Tibial artery (tissue), 4 donors: ENCODE measurements at regions not wholly inside any gene's neighbourhood (a gene's known extent, or its start where the extent isn't known, plus 50 kb on each side); places are given as distances from the start of the nearest gene placed in this dataset.

Source experiments
- DNase-seq, 2 donors: peaks; one replicate each; pipeline ENCODE4 v3.0.0-alpha.2; 2019
- H3K27ac ChIP-seq, 2 donors: fragments of 200-600 bp; sonication (generic) in 1 of 2; 1 replicate in 1 of 2; 2 replicates in 1 of 2; pipeline ENCODE4 v1.5.1; 2018 to 2019; ENCODE audit warnings: mild to moderate bottlenecking in 1 of 2
- H3K27me3 ChIP-seq, 2 donors: fragments of 200-600 bp; sonication (generic) in 1 of 2; one replicate each; pipeline versions ENCODE4 v1.5.1 to v1.6.0; 2016 to 2019
- H3K36me3 ChIP-seq, 3 donors: fragments of 200-600 bp; sonication (generic) in 2 of 3; one replicate each; pipeline ENCODE4 v1.5.1; 2016 to 2019; ENCODE audit warnings: mild to moderate bottlenecking in 2 of 3
- H3K4me1 ChIP-seq, 4 donors: fragments of 200-600 bp; sonication (generic) in 2 of 4; 1 replicate in 3 of 4; 2 replicates in 1 of 4; pipeline ENCODE4 v1.5.1; 2016 to 2019
- H3K4me3 ChIP-seq, 2 donors: fragments of 200-600 bp; sonication (generic) in 1 of 2; 1 replicate in 1 of 2; 2 replicates in 1 of 2; pipeline ENCODE4 v1.5.1; 2018 to 2019; ENCODE audit warnings: mild to moderate bottlenecking in 2 of 2
- H3K9me3 ChIP-seq, 3 donors: fragments of 200-600 bp; sonication (generic) in 1 of 3; one replicate each; pipeline ENCODE4 v1.5.1; 2016 to 2019
- intact Hi-C: fragments of 100-400 bp; cut with DNase I; formaldehyde crosslinking; loops from one replicate; pipeline ENCODE4 v1.15.0; 2023; ENCODE audit warnings: low total_unique reads
- TF ChIP-seq, protein P1 (sequence below), 2 experiments: fragments of 200-600 bp in 1 of 2; fragments of 450-650 bp in 1 of 2; IDR thresholded peaks; one replicate each; pipeline ENCODE4 v1.5.1; 2017 to 2019; ENCODE audit warnings: antibody characterized with exemption in 2 of 2, mild to moderate bottlenecking in 1 of 2, moderate library complexity in 1 of 2

- Histone ChIP-seq H3K27me3 (no peaks in the 10 kb centered on the region), H3K36me3 (no peaks in the 10 kb centered on the region), H3K4me1 (peaks cover 0 to 7% (median 1%) of the 10 kb centered on the region in 4 donors), H3K9me3 (no peaks in the 10 kb centered on the region), H3K27ac (no peak overlapping the region), H3K4me3 (no peak overlapping the region)
- no peak for DNase-seq
- TF ChIP-seq, protein P1, sequence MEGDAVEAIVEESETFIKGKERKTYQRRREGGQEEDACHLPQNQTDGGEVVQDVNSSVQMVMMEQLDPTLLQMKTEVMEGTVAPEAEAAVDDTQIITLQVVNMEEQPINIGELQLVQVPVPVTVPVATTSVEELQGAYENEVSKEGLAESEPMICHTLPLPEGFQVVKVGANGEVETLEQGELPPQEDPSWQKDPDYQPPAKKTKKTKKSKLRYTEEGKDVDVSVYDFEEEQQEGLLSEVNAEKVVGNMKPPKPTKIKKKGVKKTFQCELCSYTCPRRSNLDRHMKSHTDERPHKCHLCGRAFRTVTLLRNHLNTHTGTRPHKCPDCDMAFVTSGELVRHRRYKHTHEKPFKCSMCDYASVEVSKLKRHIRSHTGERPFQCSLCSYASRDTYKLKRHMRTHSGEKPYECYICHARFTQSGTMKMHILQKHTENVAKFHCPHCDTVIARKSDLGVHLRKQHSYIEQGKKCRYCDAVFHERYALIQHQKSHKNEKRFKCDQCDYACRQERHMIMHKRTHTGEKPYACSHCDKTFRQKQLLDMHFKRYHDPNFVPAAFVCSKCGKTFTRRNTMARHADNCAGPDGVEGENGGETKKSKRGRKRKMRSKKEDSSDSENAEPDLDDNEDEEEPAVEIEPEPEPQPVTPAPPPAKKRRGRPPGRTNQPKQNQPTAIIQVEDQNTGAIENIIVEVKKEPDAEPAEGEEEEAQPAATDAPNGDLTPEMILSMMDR (IDR thresholded peaks at IDR 0.05): no peak
- intact Hi-C loops: no loop called here
These were observed 606.3 kb upstream of the IGFBP3 start for GRCh38 chr7:46527360-46527759.

DNA sequence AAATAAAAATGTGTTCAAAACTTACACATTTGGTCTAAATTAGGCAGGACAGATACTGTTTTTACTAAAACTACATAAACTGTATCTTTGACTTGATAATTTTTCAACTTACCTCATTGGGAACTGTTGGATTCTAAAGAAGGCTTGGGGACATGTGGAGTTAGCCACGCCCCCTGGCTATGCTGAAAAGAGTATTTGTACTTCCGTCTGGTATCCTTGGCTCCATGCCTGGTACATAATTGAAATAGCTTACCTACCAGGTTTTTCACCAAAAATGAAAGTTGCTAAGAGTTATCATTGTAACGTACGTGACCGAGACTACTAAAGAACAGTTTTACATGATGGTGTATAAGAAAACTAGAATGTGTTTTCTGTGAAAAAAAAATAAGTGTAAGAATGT lies 604.8 kb upstream of the IGFBP3 start:
- peaks cover 0 to 4% (median 1%) of the 10 kb centered on the region in 4 donors for H3K4me1 ChIP-seq
- TF ChIP-seq, protein P1 (IDR thresholded peaks at IDR 0.05): no peak
- no peaks in the 10 kb centered on the region for H3K36me3 ChIP-seq
- no peak for DNase-seq
- no peak overlapping the region for H3K4me3 ChIP-seq
- H3K27me3 ChIP-seq: no peaks in the 10 kb centered on the region
- no peaks in the 10 kb centered on the region for H3K9me3 ChIP-seq
- intact Hi-C loops: no loop called here
- no peak overlapping the region for H3K27ac ChIP-seq

GRCh38 chr7:46524350-46524749 lies 603.3 kb upstream of the IGFBP3 start:
- Histone ChIP-seq H3K4me1 (peaks cover 0 to 4% (median 1%) of the 10 kb centered on the region in 4 donors), H3K27me3 (no peaks in the 10 kb centered on the region), H3K9me3 (no peaks in the 10 kb centered on the region), H3K4me3 (no peak overlapping the region), H3K36me3 (no peaks in the 10 kb centered on the region), H3K27ac (no peak overlapping the region)
- intact Hi-C loops: no loop called here
- DNase-seq: no peak
- TF ChIP-seq, protein P1 (IDR thresholded peaks at IDR 0.05): no peak

DNA sequence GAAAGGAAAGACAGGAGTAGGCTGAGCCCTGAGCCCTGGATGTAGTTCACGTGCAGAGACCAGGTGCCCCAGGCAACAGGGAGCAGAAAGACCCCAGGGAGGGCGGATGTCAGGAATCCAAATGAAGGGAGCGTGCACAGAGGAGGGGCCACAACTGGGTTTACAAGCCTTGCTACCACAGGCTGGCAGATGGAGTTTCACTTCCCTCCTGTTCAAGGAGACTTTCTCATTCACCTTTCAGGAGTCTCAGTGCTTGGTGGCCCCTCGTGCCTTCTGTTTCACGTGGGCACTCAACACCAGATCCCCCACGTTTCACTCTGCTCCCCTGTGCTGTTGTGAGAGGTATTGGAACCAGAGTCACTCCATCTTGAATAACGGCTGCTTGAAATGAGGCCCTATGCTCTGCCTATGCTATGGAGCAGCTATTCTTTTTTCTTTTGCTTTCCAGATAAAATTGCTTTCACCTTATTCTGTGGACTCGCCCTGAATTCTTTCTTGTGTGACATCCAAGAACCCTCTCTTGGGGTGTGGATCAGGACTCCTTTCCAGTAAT lies 601.4 kb upstream of the IGFBP3 start:
- H3K27me3 ChIP-seq: no peaks in the 10 kb centered on the region
- H3K27ac ChIP-seq: no peak overlapping the region
- H3K36me3 ChIP-seq: no peaks in the 10 kb centered on the region
- H3K9me3 ChIP-seq: no peaks in the 10 kb centered on the region
- intact Hi-C loops: no loop called here
- H3K4me1 ChIP-seq: peaks cover 0 to 4% (median 1%) of the 10 kb centered on the region in 4 donors
- TF ChIP-seq, protein P1 (IDR thresholded peaks at IDR 0.05): no peak
- no peak for DNase-seq
- H3K4me3 ChIP-seq: no peak overlapping the region

- H3K27ac ChIP-seq: no peak overlapping the region
- H3K27me3 ChIP-seq: no peaks in the 10 kb centered on the region
- DNase-seq: no peak
- H3K4me3 ChIP-seq: no peak overlapping the region
- H3K36me3 ChIP-seq: no peaks in the 10 kb centered on the region
- intact Hi-C loops: no loop called here
- TF ChIP-seq, protein P1 (IDR thresholded peaks at IDR 0.05): no peak
- H3K9me3 ChIP-seq: no peaks in the 10 kb centered on the region
- H3K4me1 ChIP-seq: no peaks in the 10 kb centered on the region
These were observed 597.6 kb upstream of the IGFBP3 start for GRCh38 chr7:46518713-46519112.
